ENCODE measurements at regions not wholly inside any gene's neighbourhood (a gene's known extent, or its start where the extent isn't known, plus 50 kb on each side); places are given as distances from the start of the nearest gene placed in this dataset.

DNA sequence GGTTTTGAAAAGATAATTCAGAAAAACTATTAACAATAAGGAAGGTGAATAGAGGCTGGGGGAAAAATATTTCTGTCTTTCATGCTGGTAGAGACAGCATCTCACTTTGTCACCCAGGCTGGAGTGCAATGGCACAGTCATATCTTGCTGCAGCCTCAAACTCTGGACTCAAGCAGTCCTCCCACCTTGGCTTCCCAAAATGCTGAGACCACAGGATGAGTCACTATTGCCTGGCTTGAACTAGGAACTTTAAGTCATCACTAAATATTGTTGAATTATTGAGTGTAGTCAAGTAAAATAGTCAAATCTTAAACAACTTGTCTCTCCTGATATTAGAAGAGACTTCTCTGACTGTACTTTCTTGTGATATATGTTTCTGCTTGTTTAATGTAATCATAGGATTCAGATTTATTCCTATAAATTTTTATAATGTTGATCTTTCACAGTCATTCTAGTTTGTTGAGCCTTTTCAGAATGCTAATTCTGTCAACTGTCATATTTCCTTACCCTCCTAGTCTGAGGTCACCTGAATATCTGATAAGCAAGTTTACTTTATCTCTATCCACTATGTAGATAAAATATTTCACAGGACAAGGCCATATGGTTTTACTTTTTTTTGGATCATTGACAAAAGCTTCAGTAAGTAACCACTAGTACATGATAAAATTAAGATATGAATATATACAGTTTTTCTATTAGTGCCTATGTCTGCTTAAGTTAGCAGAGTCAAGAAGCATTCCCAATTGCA is 1696.5 kb downstream of the MAT2B start:
- Histone ChIP-seq H3K9ac (ENCODE audit: low read depth in 1 of 2, low read length in 2 of 2) (no peak overlapping the region), H3K27ac (ENCODE audit: low read depth in 2 of 2, low read length in 2 of 2) (no peak overlapping the region), H3K4me1 (ENCODE audit: control insufficient read depth in 2 of 2, insufficient read depth in 2 of 2, low read length in 2 of 2) (no peaks in the 10 kb centered on the region), H3K4me3 (ENCODE audit: low read length in 2 of 2) (no peak overlapping the region), H3K36me3 (ENCODE audit: control insufficient read depth in 2 of 2, insufficient read depth in 2 of 2, low read length in 2 of 2) (no peaks in the 10 kb centered on the region), H3K9me3 (ENCODE audit: control insufficient read depth in 2 of 2, low read length in 2 of 2) (no peaks in the 10 kb centered on the region), H3K27me3 (ENCODE audit: control insufficient read depth in 2 of 2, insufficient read depth in 2 of 2, low read length in 2 of 2) (no peaks in the 10 kb centered on the region)

DNA sequence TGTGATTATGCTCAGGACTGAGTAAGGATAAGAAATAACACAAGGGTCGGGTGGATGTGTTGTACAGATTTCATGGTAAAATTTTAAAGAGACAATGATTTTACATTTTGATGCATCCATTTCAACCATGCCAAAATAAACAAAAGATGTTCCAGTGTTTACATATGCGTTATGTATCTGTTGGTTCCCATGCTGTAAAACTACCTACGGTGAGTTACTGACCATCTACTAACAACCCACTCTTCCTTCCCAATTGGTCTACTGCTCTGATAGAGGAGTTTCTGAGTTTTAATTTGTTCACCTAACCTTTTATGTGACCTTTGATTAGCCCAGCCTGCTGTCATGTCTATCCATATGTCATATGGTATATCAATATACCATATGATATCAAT is 1697.1 kb downstream of the MAT2B start:
- Histone ChIP-seq H3K27ac (ENCODE audit: low read depth in 2 of 2, low read length in 2 of 2) (no peak overlapping the region), H3K9ac (ENCODE audit: low read depth in 1 of 2, low read length in 2 of 2) (no peak overlapping the region), H3K4me3 (ENCODE audit: low read length in 2 of 2) (no peak overlapping the region), H3K4me1 (ENCODE audit: control insufficient read depth in 2 of 2, insufficient read depth in 2 of 2, low read length in 2 of 2) (no peaks in the 10 kb centered on the region), H3K27me3 (ENCODE audit: control insufficient read depth in 2 of 2, insufficient read depth in 2 of 2, low read length in 2 of 2) (no peaks in the 10 kb centered on the region), H3K36me3 (ENCODE audit: control insufficient read depth in 2 of 2, insufficient read depth in 2 of 2, low read length in 2 of 2) (no peaks in the 10 kb centered on the region), H3K9me3 (ENCODE audit: control insufficient read depth in 2 of 2, low read length in 2 of 2) (no peaks in the 10 kb centered on the region)

DNA sequence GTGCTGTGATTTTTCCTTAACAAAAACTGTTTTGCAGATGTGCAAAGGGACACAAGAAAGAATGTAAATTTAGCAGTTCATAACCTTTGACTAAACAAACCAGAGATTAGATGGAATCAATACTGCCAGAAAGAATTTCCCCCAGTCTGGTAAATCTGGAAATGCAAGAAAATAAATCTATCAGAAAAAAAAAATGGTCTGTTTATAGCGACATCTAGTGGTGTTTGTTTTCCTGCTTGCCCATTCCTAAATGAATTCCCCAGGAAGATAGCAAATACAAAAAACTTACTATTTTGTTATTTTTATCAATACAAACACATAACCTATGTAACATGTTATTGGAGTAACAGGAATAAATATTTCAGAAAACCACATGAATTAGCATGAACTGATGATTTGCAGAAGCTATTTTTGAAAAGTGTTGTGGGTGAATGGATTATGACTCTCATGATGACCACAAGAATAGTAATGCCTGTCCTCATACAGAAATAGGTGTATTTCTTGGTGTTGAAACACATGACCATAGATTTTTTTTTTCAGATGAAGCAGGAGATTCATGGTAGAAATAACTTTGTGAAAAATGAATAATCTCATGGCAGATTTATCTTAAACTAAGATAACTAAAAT is 1703.8 kb downstream of the MAT2B start:
- Histone ChIP-seq H3K4me3 (ENCODE audit: low read length in 2 of 2) (no peak overlapping the region), H3K9me3 (ENCODE audit: control insufficient read depth in 2 of 2, low read length in 2 of 2) (no peaks in the 10 kb centered on the region)

DNA sequence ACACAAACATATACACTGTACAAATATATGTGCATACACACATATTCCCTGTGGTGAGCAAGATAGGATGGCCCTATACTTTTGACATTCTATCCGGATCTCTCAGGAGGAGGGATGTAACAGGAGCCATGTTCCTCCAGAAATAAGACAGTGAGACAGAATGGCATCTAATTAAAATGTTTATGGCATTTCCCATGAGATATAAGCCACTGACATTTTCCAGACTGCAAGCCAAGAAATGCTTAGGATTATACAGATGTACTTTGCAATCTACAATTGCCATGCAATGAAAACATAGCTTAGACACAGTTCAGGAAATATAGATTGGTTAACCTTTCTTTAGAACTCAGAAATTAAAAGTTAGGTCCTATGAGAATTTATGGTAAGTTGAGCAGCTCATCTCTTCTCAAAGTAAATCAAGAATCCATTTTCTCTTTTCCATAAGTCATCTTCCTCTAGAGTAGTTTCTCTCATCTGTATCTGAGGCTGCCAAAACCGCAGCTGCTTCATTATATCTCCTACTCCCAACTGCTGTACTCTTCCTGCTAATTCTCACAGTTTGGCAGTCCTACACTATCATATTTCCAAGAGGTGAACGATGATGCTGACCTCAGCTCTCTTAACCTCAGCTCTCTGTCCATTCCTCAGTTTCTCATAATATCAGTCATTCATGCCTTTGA is 1719.1 kb downstream of the MAT2B start:
- Histone ChIP-seq H3K27ac (ENCODE audit: low read depth in 2 of 2, low read length in 2 of 2) (no peak overlapping the region), H3K4me3 (ENCODE audit: low read length in 2 of 2) (no peak overlapping the region), H3K27me3 (ENCODE audit: control insufficient read depth in 2 of 2, insufficient read depth in 2 of 2, low read length in 2 of 2) (no peaks in the 10 kb centered on the region), H3K36me3 (ENCODE audit: control insufficient read depth in 2 of 2, insufficient read depth in 2 of 2, low read length in 2 of 2) (no peaks in the 10 kb centered on the region), H3K4me1 (ENCODE audit: control insufficient read depth in 2 of 2, insufficient read depth in 2 of 2, low read length in 2 of 2) (no peaks in the 10 kb centered on the region), H3K9ac (ENCODE audit: low read depth in 1 of 2, low read length in 2 of 2) (no peak overlapping the region), H3K9me3 (ENCODE audit: control insufficient read depth in 2 of 2, low read length in 2 of 2) (no peaks in the 10 kb centered on the region)

More for the DNA sequence above, 1703.8 kb downstream of the MAT2B start:
- no peaks in the 10 kb centered on the region for H3K4me1 ChIP-seq (ENCODE audit: control insufficient read depth in 2 of 2, insufficient read depth in 2 of 2, low read length in 2 of 2)
- H3K9ac ChIP-seq (ENCODE audit: low read depth in 1 of 2, low read length in 2 of 2) = no peak overlapping the region
- H3K36me3 ChIP-seq (ENCODE audit: control insufficient read depth in 2 of 2, insufficient read depth in 2 of 2, low read length in 2 of 2) = no peaks in the 10 kb centered on the region
- H3K27me3 ChIP-seq (ENCODE audit: control insufficient read depth in 2 of 2, insufficient read depth in 2 of 2, low read length in 2 of 2) = no peaks in the 10 kb centered on the region
- H3K27ac ChIP-seq (ENCODE audit: low read depth in 2 of 2, low read length in 2 of 2) = no peak overlapping the region

DNA sequence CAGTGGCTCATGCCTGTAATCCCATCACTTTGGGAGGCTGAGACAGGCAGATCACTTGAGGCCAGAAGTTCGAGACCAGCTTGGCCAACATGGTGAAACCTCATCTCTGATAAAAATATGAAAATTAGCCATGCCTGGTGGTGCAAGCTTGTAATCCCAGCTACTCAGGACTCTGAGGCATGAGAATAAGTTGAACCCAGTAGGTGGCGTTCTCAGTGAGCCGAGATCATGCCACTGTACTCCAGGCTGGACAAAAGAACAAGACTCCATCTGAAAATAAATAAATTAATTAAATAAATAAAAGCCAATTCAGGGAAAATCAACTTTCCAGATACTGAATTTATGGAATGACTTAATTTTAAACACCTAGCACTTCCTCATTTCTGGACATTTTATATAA is 1722.1 kb downstream of the MAT2B start:
- Histone ChIP-seq H3K27ac (ENCODE audit: low read depth in 2 of 2, low read length in 2 of 2) (no peak overlapping the region), H3K4me3 (ENCODE audit: low read length in 2 of 2) (no peak overlapping the region), H3K4me1 (ENCODE audit: control insufficient read depth in 2 of 2, insufficient read depth in 2 of 2, low read length in 2 of 2) (no peaks in the 10 kb centered on the region), H3K9ac (ENCODE audit: low read depth in 1 of 2, low read length in 2 of 2) (no peak overlapping the region), H3K9me3 (ENCODE audit: control insufficient read depth in 2 of 2, low read length in 2 of 2) (no peaks in the 10 kb centered on the region), H3K36me3 (ENCODE audit: control insufficient read depth in 2 of 2, insufficient read depth in 2 of 2, low read length in 2 of 2) (no peaks in the 10 kb centered on the region), H3K27me3 (ENCODE audit: control insufficient read depth in 2 of 2, insufficient read depth in 2 of 2, low read length in 2 of 2) (no peaks in the 10 kb centered on the region)

DNA sequence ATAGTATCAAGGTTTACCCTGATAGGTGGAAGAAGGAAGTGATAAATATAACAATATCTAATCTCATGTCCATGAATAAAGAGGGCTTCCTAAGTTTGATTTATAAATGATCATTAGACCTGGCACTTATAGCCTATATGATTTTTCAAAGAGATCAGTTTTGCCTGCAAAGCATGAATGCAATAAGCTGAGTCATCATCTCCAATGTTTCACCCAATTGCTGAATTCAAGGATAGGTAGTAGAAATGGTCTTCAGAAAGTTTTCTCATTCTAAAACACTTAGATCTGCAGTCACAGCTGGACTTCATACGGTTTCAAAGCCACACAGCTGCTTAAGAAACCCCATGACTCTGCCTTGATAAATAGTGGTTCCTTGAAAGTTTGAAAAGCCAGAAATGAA is 1722.8 kb downstream of the MAT2B start:
- Histone ChIP-seq H3K4me1 (ENCODE audit: control insufficient read depth in 2 of 2, insufficient read depth in 2 of 2, low read length in 2 of 2) (no peaks in the 10 kb centered on the region), H3K9ac (ENCODE audit: low read depth in 1 of 2, low read length in 2 of 2) (no peak overlapping the region), H3K9me3 (ENCODE audit: control insufficient read depth in 2 of 2, low read length in 2 of 2) (no peaks in the 10 kb centered on the region), H3K27ac (ENCODE audit: low read depth in 2 of 2, low read length in 2 of 2) (no peak overlapping the region), H3K4me3 (ENCODE audit: low read length in 2 of 2) (no peak overlapping the region), H3K27me3 (ENCODE audit: control insufficient read depth in 2 of 2, insufficient read depth in 2 of 2, low read length in 2 of 2) (no peaks in the 10 kb centered on the region), H3K36me3 (ENCODE audit: control insufficient read depth in 2 of 2, insufficient read depth in 2 of 2, low read length in 2 of 2) (no peaks in the 10 kb centered on the region)

DNA sequence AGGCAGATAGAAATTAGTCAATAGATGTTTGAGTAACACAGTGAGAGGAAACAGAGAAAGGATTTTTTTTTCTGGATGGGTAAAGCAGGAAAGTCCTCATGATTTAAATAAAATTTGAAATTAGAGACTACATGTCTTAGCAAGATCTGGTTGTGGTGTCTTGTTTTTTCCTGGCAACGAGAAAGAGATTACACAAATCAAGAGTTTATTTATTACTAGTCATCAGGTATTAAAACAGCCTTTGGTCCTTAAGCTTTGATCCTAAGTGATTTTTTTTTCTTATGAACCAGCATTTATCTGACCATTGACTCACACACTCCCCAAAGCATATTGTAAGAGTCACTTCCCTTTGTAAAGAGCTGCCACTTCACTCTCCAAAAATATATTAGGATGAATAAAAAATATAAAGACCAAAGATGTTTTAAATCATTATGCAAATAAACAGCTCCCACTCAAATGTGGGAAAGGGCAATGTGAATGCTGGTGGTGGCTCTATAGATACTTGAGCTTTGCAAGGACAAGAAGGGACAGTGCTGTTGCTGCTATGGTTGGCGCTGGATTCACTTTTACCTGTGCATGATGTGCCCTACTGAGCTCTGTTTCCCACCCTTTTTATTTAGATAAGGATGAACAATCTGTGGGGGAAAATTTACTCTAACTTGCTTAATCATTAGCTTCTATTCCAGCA is 1726.5 kb downstream of the MAT2B start:
- Histone ChIP-seq H3K9ac (ENCODE audit: low read depth in 1 of 2, low read length in 2 of 2) (no peak overlapping the region), H3K27me3 (ENCODE audit: control insufficient read depth in 2 of 2, insufficient read depth in 2 of 2, low read length in 2 of 2) (no peaks in the 10 kb centered on the region), H3K4me1 (ENCODE audit: control insufficient read depth in 2 of 2, insufficient read depth in 2 of 2, low read length in 2 of 2) (no peaks in the 10 kb centered on the region)

DNA sequence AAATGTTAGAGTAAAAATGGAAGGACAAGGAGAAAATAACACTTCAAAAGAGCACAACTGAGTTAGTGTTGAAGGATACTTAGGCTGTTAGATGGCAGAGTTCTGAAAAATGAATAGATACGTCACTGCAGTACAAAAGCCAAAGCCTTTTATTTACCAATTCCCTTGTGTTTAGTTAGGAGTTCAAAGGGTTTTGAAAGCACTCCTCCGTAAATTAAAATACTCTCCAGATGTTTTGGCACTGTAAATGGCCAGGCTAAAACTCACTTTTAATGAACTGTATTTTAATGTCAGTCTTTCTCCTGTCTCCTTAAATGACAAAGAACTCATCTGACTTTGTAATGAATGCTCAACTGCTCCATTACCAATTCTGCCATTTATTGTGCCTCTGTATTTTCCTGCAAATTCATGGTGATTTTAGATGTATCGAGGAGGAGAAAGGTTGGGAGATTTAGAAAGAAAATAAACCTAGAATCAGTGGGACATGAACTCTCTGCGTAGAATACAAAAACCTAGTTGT is 1727.2 kb downstream of the MAT2B start:
- Histone ChIP-seq H3K36me3 (ENCODE audit: control insufficient read depth in 2 of 2, insufficient read depth in 2 of 2, low read length in 2 of 2) (no peaks in the 10 kb centered on the region), H3K4me3 (ENCODE audit: low read length in 2 of 2) (no peak overlapping the region), H3K9ac (ENCODE audit: low read depth in 1 of 2, low read length in 2 of 2) (no peak overlapping the region), H3K9me3 (ENCODE audit: control insufficient read depth in 2 of 2, low read length in 2 of 2) (no peaks in the 10 kb centered on the region), H3K27ac (ENCODE audit: low read depth in 2 of 2, low read length in 2 of 2) (no peak overlapping the region), H3K4me1 (ENCODE audit: control insufficient read depth in 2 of 2, insufficient read depth in 2 of 2, low read length in 2 of 2) (no peaks in the 10 kb centered on the region), H3K27me3 (ENCODE audit: control insufficient read depth in 2 of 2, insufficient read depth in 2 of 2, low read length in 2 of 2) (no peaks in the 10 kb centered on the region)

More for the DNA sequence above, 1726.5 kb downstream of the MAT2B start:
- Histone ChIP-seq H3K27ac (ENCODE audit: low read depth in 2 of 2, low read length in 2 of 2) (no peak overlapping the region), H3K9me3 (ENCODE audit: control insufficient read depth in 2 of 2, low read length in 2 of 2) (no peaks in the 10 kb centered on the region), H3K4me3 (ENCODE audit: low read length in 2 of 2) (no peak overlapping the region), H3K36me3 (ENCODE audit: control insufficient read depth in 2 of 2, insufficient read depth in 2 of 2, low read length in 2 of 2) (no peaks in the 10 kb centered on the region)

DNA sequence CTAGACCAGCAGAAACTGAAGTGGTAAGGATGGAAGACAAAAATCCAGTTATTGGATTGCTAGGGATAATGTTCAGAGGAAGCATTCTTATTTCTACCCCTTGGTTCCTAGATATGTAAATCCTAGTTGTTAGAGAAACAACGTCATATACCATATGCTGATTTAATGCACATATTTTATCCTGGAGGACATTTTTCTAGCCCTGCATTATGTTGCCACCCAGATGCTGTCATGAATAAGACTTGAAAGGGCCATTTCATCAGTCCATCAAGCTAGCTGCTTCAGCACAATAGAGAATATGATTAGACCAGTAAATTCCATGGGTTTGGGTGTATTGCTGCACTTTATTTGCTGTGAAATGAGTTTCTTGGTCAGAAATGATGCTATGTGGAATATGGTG is 1736.4 kb downstream of the MAT2B start:
- Histone ChIP-seq H3K36me3 (ENCODE audit: control insufficient read depth in 2 of 2, insufficient read depth in 2 of 2, low read length in 2 of 2) (no peaks in the 10 kb centered on the region), H3K27me3 (ENCODE audit: control insufficient read depth in 2 of 2, insufficient read depth in 2 of 2, low read length in 2 of 2) (no peaks in the 10 kb centered on the region), H3K9ac (ENCODE audit: low read depth in 1 of 2, low read length in 2 of 2) (no peak overlapping the region), H3K4me1 (ENCODE audit: control insufficient read depth in 2 of 2, insufficient read depth in 2 of 2, low read length in 2 of 2) (no peaks in the 10 kb centered on the region), H3K9me3 (ENCODE audit: control insufficient read depth in 2 of 2, low read length in 2 of 2) (no peaks in the 10 kb centered on the region), H3K27ac (ENCODE audit: low read depth in 2 of 2, low read length in 2 of 2) (no peak overlapping the region), H3K4me3 (ENCODE audit: low read length in 2 of 2) (no peak overlapping the region)

DNA sequence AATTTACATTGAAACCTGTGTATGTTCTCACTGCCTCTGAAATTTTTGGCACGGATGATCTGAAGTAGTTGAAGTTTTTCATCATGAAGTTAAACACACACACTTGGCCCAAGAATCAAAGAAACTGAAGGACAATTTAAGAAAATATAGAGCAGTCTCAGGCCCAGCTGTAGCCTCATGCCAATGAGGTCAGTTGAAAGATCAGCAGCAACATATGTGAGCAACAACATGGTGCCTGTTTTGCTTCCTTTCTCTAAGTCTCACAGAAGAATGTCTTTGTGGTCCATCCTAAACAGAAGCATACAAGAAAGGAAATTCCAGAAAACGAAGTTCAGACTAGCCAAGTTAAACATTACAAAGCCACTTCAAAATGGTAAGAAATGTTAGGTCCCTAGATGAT is 1737.2 kb downstream of the MAT2B start:
- no peaks in the 10 kb centered on the region for H3K4me1 ChIP-seq (ENCODE audit: control insufficient read depth in 2 of 2, insufficient read depth in 2 of 2, low read length in 2 of 2)
- no peaks in the 10 kb centered on the region for H3K9me3 ChIP-seq (ENCODE audit: control insufficient read depth in 2 of 2, low read length in 2 of 2)
- H3K4me3 ChIP-seq (ENCODE audit: low read length in 2 of 2) = no peak overlapping the region
- H3K36me3 ChIP-seq (ENCODE audit: control insufficient read depth in 2 of 2, insufficient read depth in 2 of 2, low read length in 2 of 2) = no peaks in the 10 kb centered on the region
- H3K9ac ChIP-seq (ENCODE audit: low read depth in 1 of 2, low read length in 2 of 2) = no peak overlapping the region
- H3K27ac ChIP-seq (ENCODE audit: low read depth in 2 of 2, low read length in 2 of 2) = no peak overlapping the region
- H3K27me3 ChIP-seq (ENCODE audit: control insufficient read depth in 2 of 2, insufficient read depth in 2 of 2, low read length in 2 of 2) = no peaks in the 10 kb centered on the region

Measured in mucosa of rectum (tissue), 2 donors.